ENCODE measurements at regions not wholly inside any gene's neighbourhood (a gene's known extent, or its start where the extent isn't known, plus 50 kb on each side); places are given as distances from the start of the nearest gene placed in this dataset.

DNA sequence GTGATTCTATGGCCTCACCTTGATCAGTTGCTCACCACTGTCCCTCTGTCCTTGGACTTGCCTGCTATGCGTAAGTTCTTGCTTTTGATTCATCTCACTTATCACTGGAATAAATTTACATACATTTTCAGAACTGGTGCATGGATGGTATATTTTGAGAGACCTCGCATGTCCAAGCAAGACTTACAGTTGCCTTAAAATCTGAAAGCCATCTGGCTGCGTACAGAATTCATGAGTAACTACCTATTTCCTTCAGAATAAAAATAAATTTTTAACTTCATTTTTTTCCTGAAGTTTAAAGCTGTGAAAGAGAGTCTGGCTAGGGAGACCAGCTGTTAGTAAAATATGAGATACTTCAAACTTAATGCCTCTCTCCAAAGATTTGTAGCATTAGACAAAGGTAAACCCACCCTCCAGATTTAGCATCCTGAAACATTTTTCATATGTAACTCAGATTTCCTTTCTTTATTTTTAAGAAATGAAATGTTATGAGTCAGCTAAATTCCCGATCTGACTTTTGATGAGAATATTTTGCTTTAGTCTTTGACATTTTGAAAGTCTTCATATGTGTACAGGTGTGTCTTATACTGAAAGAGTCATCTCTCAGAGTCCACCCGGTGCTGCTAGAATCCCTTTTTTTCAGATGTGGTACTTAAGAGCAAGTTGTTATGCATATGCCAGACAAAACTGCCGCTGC lies 136.4 kb upstream of the CELF2 start:
- DNase-seq (ENCODE audit: low read depth), result no peak

DNA sequence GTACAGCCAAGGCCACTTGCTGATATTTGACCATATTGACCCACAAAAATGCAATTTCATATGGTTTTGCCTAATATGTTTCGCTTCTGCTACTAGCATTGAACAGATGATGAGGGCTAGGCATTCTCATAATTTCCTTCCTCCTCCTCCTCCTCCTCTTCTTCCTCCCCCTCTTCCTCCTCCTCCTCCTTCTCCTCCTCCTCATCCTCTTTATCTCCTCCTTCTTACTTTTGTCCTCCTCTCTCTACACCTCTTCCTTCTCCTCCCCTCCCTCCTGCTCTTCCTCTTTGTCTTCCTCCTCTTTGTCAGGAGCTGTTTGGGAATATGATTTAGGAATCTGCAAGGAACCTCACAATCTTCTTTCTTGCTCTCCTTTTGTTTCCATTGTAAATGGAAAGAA lies 133.9 kb upstream of the CELF2 start:
- TF ChIP-seq, protein P1, sequence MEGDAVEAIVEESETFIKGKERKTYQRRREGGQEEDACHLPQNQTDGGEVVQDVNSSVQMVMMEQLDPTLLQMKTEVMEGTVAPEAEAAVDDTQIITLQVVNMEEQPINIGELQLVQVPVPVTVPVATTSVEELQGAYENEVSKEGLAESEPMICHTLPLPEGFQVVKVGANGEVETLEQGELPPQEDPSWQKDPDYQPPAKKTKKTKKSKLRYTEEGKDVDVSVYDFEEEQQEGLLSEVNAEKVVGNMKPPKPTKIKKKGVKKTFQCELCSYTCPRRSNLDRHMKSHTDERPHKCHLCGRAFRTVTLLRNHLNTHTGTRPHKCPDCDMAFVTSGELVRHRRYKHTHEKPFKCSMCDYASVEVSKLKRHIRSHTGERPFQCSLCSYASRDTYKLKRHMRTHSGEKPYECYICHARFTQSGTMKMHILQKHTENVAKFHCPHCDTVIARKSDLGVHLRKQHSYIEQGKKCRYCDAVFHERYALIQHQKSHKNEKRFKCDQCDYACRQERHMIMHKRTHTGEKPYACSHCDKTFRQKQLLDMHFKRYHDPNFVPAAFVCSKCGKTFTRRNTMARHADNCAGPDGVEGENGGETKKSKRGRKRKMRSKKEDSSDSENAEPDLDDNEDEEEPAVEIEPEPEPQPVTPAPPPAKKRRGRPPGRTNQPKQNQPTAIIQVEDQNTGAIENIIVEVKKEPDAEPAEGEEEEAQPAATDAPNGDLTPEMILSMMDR (IDR thresholded peaks at IDR 0.05; ENCODE audit: insufficient read depth, low read length, poor library complexity, severe bottlenecking), result no peak
- Histone ChIP-seq H3K36me3 (ENCODE audit: control insufficient read depth, insufficient read depth, low read length) (no peaks in the 10 kb centered on the region), H3K4me3 (ENCODE audit: low read depth, low read length) (no peak overlapping the region), H3K27me3 (ENCODE audit: control insufficient read depth, insufficient read depth, low read length) (no peaks in the 10 kb centered on the region)
- no peak for DNase-seq (ENCODE audit: low read depth)

More for the DNA sequence above, 136.4 kb upstream of the CELF2 start:
- Histone ChIP-seq H3K4me3 (ENCODE audit: low read depth, low read length) (no peak overlapping the region), H3K36me3 (ENCODE audit: control insufficient read depth, insufficient read depth, low read length) (no peaks in the 10 kb centered on the region), H3K27me3 (ENCODE audit: control insufficient read depth, insufficient read depth, low read length) (no peaks in the 10 kb centered on the region)
- TF ChIP-seq, protein P1 (IDR thresholded peaks at IDR 0.05; ENCODE audit: insufficient read depth, low read length, poor library complexity, severe bottlenecking), result no peak

GRCh38 chr10:10886861-10887531 lies 130.7 kb upstream of the CELF2 start:
- Histone ChIP-seq H3K27me3 (ENCODE audit: control insufficient read depth, insufficient read depth, low read length) (no peaks in the 10 kb centered on the region), H3K36me3 (ENCODE audit: control insufficient read depth, insufficient read depth, low read length) (no peaks in the 10 kb centered on the region), H3K4me3 (ENCODE audit: low read depth, low read length) (no peak overlapping the region)
- DNase-seq (ENCODE audit: low read depth), result no peak
- TF ChIP-seq, protein P1 (IDR thresholded peaks at IDR 0.05; ENCODE audit: insufficient read depth, low read length, poor library complexity, severe bottlenecking), result no peak

DNA sequence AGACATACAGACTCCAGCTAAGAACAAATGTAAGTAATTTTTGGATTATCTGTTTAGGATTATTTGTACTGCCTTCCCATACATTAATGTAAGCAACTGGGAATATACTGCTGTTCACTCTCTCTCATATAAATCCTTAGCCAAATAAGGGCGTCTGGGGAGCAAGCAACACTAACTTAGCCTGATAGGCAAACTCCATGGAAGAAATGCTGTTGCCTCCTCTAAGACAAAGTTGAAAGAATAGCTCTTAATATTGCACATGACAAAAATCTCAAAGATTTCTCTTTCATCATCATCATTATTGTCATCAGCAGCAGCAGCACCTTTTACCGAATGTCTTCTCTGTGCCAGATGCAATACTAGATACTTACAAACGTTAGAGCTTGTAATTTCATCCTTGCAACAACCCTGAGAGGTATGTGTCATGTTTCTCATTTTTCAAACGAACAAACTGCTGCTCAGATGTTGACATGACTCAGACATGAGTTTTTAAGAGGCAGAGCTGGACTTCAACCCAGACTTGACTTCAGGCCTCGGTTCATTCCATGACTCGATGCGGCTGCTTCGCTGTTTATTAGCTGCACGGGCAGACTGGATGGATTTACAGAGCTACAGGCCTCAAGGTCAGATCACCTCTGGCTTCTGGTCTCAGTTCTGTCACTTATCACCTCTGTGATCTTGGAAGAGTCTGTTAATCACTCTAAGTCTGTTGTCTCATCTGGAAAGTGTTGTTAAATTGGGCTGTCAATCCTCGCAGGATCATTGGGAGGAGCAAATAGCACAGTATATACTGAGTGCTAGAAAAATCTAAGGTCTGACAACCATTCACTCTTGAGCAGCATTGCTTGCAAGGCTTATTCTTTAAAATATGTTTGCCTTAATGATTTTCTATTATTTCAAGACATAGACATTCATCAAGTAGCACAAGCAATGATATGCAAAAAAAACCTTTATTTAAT lies 126.3 kb upstream of the CELF2 start:
- Histone ChIP-seq H3K4me3 (ENCODE audit: low read depth, low read length) (no peak overlapping the region), H3K36me3 (ENCODE audit: control insufficient read depth, insufficient read depth, low read length) (no peaks in the 10 kb centered on the region), H3K27me3 (ENCODE audit: control insufficient read depth, insufficient read depth, low read length) (no peaks in the 10 kb centered on the region)
- DNase-seq (ENCODE audit: low read depth), result no peak
- TF ChIP-seq, protein P1 (IDR thresholded peaks at IDR 0.05; ENCODE audit: insufficient read depth, low read length, poor library complexity, severe bottlenecking), result no peak

DNA sequence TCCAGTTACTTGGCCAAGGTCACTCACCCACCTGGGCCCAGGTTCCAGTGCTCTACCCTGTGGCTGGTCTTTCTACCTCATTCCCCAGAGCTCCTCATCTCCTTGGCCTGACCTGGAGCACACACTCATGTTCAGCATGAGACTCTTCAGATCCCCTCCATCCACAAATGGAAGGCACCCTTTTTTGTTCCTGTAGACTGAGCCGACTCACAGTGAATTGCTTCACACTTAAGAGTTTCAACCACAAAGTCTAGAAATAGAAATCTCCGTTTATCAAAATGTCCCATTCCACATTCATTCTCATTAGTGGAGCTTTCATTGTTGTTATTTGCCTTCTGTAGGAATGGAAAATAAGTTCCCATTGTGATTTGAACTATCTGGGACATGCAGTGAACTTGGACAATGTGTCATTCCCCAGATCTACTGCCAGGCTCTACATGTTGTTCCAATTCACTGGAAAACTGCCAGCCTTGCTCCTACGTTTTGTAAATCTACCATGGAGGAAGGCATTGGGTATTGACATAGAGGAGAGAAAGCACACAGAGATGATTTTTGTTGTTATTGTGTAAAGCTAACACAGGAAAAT lies 125.3 kb upstream of the CELF2 start:
- no peak overlapping the region for H3K4me3 ChIP-seq (ENCODE audit: low read depth, low read length)
- TF ChIP-seq, protein P1 (IDR thresholded peaks at IDR 0.05; ENCODE audit: insufficient read depth, low read length, poor library complexity, severe bottlenecking), result no peak
- DNase-seq (ENCODE audit: low read depth), result no peak
- no peaks in the 10 kb centered on the region for H3K36me3 ChIP-seq (ENCODE audit: control insufficient read depth, insufficient read depth, low read length)
- no peaks in the 10 kb centered on the region for H3K27me3 ChIP-seq (ENCODE audit: control insufficient read depth, insufficient read depth, low read length)

Measured in kidney epithelial cell (primary cell).